ENCODE measurements at regions not wholly inside any gene's neighbourhood (a gene's known extent, or its start where the extent isn't known, plus 50 kb on each side); places are given as distances from the start of the nearest gene placed in this dataset.

DNA sequence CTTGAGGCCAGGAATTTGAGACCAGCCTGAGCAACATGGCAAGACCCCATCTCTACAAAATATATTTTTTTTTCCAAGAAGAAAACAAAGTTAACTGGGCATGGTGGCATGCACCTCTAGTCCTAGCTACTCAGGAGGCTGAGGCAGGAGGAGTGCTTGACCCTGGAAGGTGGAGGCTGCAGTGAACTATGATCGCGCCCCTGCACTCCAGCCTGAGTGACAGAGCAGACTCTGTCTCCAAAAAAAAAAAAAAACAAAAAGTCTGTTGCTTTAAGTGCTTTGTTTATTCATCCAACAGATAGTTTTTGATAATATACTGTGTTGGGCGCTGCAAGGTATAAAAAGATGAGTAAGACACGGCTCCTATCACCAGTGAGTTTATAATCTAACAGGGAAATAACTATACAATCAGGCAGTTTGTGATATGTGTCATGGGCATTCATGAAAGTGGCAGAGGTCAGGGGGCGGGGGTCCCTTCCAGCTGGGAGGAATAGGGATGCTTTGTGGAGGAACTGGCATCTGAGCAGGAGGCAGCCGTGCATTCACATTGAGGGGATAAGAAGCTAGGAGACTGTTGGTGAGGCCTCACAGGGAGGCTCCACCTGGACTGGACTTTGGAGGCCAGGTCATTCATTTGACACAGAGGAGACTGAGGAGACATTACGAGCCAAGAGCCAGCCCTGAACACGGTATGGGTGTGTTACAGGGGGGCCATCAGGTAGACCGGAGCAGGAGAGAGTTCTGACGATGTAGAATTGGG is 67.3 kb upstream of the ERRFI1 start:
- TF ChIP-seq CTCF (IDR thresholded peaks at IDR 0.05; ENCODE audit: insufficient read depth, low read length) (no peak), GABPA (IDR thresholded peaks at IDR 0.05; ENCODE audit: low read depth) (no peak)
